Neural cell (in vitro differentiated cells): ENCODE measurements at regions not wholly inside any gene's neighbourhood (a gene's known extent, or its start where the extent isn't known, plus 50 kb on each side); places are given as distances from the start of the nearest gene placed in this dataset.

Experiments
- H2AFZ ChIP-seq: fragments of 200-600, 300-800 bp; sonication (generic), shearing (Covaris generic); 2 replicates; pipeline ENCODE4 v1.6.0; 2014; ENCODE audit warnings: low read depth, mild to moderate bottlenecking, antibody characterized with exemption, low read length, moderate library complexity
- H3F3A ChIP-seq: fragments of 200-600 bp; shearing (Covaris generic); 2 replicates; pipeline ENCODE4 v1.6.1; 2016; ENCODE audit warnings: mild to moderate bottlenecking, moderate library complexity, mixed read lengths, antibody characterized with exemption, low read length; ENCODE audit not compliant: insufficient read depth, poor library complexity, severe bottlenecking
- H3K27ac ChIP-seq: fragments of 200-600, 300-800 bp; sonication (generic), shearing (Covaris generic); 2 replicates; pipeline ENCODE4 v1.5.1; 2014; ENCODE audit warnings: mild to moderate bottlenecking, low read length, moderate library complexity
- H3K27me3 ChIP-seq: fragments of 300-800, 200-600 bp; sonication (generic), shearing (Covaris generic); 2 replicates; pipeline ENCODE4 v1.6.0; 2014; ENCODE audit warnings: mild to moderate bottlenecking, low read depth, low read length, moderate library complexity; ENCODE audit not compliant: insufficient read depth
- H3K36me3 ChIP-seq: fragments of 300-800, 200-600 bp; sonication (generic), shearing (Covaris generic); 2 replicates; pipeline ENCODE4 v1.5.1; 2014; ENCODE audit warnings: mild to moderate bottlenecking, antibody characterized with exemption, low read length, moderate library complexity; ENCODE audit not compliant: insufficient read depth
- H3K4me2 ChIP-seq: fragments of 300-800, 200-600 bp; sonication (generic), shearing (Covaris generic); 2 replicates; pipeline ENCODE4 v1.6.0; 2014; ENCODE audit warnings: mild to moderate bottlenecking, low read length
- H3K4me3 ChIP-seq: fragments of 300-800, 200-600 bp; sonication (generic), shearing (Covaris generic); 2 replicates; pipeline ENCODE4 v1.5.1; 2014; ENCODE audit warnings: mild to moderate bottlenecking, low read length, moderate library complexity
- H3K79me2 ChIP-seq: fragments of 200-600 bp; shearing (Covaris generic); replicated peaks from 2 replicates; pipeline ENCODE4 v1.6.0; 2014; ENCODE audit warnings: mild to moderate bottlenecking, low read length, moderate library complexity; ENCODE audit not compliant: insufficient read depth
- H3K9ac ChIP-seq: fragments of 300-800, 200-600 bp; sonication (generic), shearing (Covaris generic); 2 replicates; pipeline ENCODE4 v1.6.1; 2016; ENCODE audit warnings: mild to moderate bottlenecking, low read length, mixed read lengths
- H3K9me2 ChIP-seq: fragments of 200-600 bp; shearing (Covaris generic); 2 replicates; pipeline ENCODE4 v1.6.1; 2016; ENCODE audit warnings: mild to moderate bottlenecking, low read length, mixed read lengths; ENCODE audit not compliant: insufficient read depth
- H3K9me3 ChIP-seq: fragments of 200-600, 300-800 bp; sonication (generic), shearing (Covaris generic); 2 replicates; pipeline ENCODE4 v1.6.1; 2016; ENCODE audit warnings: mild to moderate bottlenecking, mixed run types, low read length, moderate library complexity, mixed read lengths
- H4K20me1 ChIP-seq: fragments of 200-600 bp; shearing (Covaris generic); 2 replicates; pipeline ENCODE4 v1.6.1; 2016; ENCODE audit warnings: mild to moderate bottlenecking, mixed run types; ENCODE audit not compliant: insufficient read depth
- CTCF ChIP-seq: fragments of 450-650 bp; IDR thresholded peaks from 2 replicates; pipeline ENCODE4 v1.5.1; 2014; ENCODE audit warnings: antibody characterized with exemption, mild to moderate bottlenecking, moderate library complexity; ENCODE audit not compliant: poor library complexity, severe bottlenecking
- EP300 ChIP-seq: fragments of 450-650 bp; conservative IDR thresholded peaks from 2 replicates; pipeline ENCODE4 v1.6.1; 2014; ENCODE audit warnings: antibody characterized with exemption, mild to moderate bottlenecking, moderate library complexity; ENCODE audit not compliant: poor library complexity, severe bottlenecking
- EZH2 ChIP-seq: fragments of 200-600, 300-800 bp; shearing (Covaris generic), sonication (generic); IDR thresholded peaks from 2 replicates; pipeline ENCODE4 v1.6.1; 2014; ENCODE audit warnings: antibody characterized with exemption, low read length, borderline replicate concordance, mild to moderate bottlenecking; ENCODE audit not compliant: insufficient read depth, poor library complexity, severe bottlenecking
- MXI1 ChIP-seq: fragments of 450-650 bp; conservative IDR thresholded peaks from 2 replicates; pipeline ENCODE4 v1.6.1; 2014; ENCODE audit warnings: antibody characterized with exemption, mild to moderate bottlenecking; ENCODE audit not compliant: poor library complexity, severe bottlenecking
- POLR2AphosphoS5 ChIP-seq: IDR thresholded peaks from 2 replicates; pipeline ENCODE4 v1.6.1; 2012
- RAD21 ChIP-seq: fragments of 450-650 bp; conservative IDR thresholded peaks from 2 replicates; pipeline ENCODE4 v1.6.1; 2014; ENCODE audit warnings: antibody characterized with exemption, mild to moderate bottlenecking, moderate library complexity
- SMC3 ChIP-seq: fragments of 450-650 bp; conservative IDR thresholded peaks from 2 replicates; pipeline ENCODE4 v1.6.1; 2014; ENCODE audit warnings: antibody characterized with exemption, mild to moderate bottlenecking, moderate library complexity; ENCODE audit not compliant: poor library complexity
- TAF1 ChIP-seq: IDR thresholded peaks from 2 replicates; pipeline ENCODE4 v1.6.1; 2012; ENCODE audit warnings: low read depth
- TF ChIP-seq, protein P1 (sequence below): IDR thresholded peaks from 2 replicates; pipeline ENCODE4 v1.6.1; 2012; ENCODE audit warnings: borderline replicate concordance

DNA sequence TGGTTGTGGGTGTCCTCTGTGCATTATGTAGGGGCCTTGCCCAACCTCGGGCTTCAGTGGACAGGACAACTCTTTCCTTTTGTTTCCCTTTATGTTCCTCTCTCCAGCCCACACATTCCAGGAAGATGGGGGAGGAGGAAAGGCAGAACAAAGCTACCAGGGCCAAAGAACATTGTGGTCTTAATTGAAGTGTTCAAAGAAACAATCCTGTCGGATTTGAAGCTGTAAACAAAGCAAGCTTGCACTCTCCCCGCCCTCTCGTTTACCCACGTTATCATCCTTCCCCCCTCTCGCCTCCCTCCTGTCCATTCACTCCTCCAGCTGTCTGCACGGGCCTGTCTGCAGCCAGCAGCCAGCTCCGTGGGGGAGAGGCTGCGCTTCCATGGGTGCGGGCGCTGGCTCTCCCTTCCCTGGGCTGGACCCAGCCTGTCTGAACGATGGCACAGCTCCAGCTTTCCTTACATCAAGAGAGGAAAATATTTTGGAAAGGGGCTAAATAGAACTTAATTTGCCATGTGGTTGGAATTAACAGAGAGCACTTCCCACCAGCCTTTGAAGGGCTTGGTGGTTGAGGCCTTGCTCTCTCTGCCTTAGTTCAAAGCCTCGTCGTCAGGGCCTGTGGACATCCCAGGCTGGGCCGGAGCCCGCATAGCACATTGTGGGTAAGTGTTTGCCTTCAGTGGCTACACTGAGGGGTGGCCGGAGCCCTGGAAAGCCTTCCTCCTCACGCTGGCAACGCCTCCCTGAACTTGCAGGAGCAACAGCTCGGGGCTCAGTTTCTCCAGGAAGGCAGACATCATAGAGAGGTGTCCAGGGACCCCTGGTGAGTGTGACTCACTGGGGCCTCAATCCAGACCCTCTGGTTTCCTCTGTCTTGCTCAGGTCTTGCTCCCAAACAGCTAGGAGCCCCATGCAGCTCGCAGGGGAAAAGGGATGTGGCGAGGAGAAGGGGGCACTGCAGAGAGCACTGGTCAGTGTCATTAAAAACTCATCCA, 60.6 kb upstream of the HS6ST1 start:
- H3K9ac ChIP-seq, result no peak overlapping the region

GRCh38 chr2:128380061-128380889, 61.6 kb upstream of the HS6ST1 start:
- Histone ChIP-seq H3K36me3 (no peaks in the 10 kb centered on the region), H4K20me1 (no peaks in the 10 kb centered on the region), H3K4me3 (no peak overlapping the region), H3K27ac (no peak overlapping the region), H3K27me3 (no peaks in the 10 kb centered on the region), H3K9ac (no peak overlapping the region), H3K79me2 (no peaks in the 10 kb centered on the region), H3K9me2 (no peaks in the 10 kb centered on the region), H2AFZ (no peak overlapping the region), H3F3A (no peaks in the 10 kb centered on the region), H3K4me2 (no peak overlapping the region), H3K9me3 (no peaks in the 10 kb centered on the region)
- TF ChIP-seq POLR2AphosphoS5, result no peak
- TF ChIP-seq SMC3, result no peak
- TF ChIP-seq RAD21, result no peak
- TF ChIP-seq CTCF, result no peak
- no peak for TF ChIP-seq MXI1
- no peak for TF ChIP-seq EZH2
- no peak for TF ChIP-seq TAF1

More for the DNA sequence above, 60.6 kb upstream of the HS6ST1 start:
- Histone ChIP-seq H3K36me3 (no peaks in the 10 kb centered on the region), H3K27me3 (no peaks in the 10 kb centered on the region), H4K20me1 (no peaks in the 10 kb centered on the region), H3K4me2 (no peak overlapping the region), H3K27ac (no peak overlapping the region), H2AFZ (no peak overlapping the region), H3K79me2 (no peaks in the 10 kb centered on the region), H3F3A (no peaks in the 10 kb centered on the region), H3K9me3 (no peaks in the 10 kb centered on the region), H3K4me3 (no peak overlapping the region), H3K9me2 (no peaks in the 10 kb centered on the region)
- TF ChIP-seq TAF1 (no peak), MXI1 (no peak), EZH2 (no peak), CTCF (no peak), SMC3 (no peak), POLR2AphosphoS5 (no peak), EP300 (no peak)
- TF ChIP-seq, protein P1, sequence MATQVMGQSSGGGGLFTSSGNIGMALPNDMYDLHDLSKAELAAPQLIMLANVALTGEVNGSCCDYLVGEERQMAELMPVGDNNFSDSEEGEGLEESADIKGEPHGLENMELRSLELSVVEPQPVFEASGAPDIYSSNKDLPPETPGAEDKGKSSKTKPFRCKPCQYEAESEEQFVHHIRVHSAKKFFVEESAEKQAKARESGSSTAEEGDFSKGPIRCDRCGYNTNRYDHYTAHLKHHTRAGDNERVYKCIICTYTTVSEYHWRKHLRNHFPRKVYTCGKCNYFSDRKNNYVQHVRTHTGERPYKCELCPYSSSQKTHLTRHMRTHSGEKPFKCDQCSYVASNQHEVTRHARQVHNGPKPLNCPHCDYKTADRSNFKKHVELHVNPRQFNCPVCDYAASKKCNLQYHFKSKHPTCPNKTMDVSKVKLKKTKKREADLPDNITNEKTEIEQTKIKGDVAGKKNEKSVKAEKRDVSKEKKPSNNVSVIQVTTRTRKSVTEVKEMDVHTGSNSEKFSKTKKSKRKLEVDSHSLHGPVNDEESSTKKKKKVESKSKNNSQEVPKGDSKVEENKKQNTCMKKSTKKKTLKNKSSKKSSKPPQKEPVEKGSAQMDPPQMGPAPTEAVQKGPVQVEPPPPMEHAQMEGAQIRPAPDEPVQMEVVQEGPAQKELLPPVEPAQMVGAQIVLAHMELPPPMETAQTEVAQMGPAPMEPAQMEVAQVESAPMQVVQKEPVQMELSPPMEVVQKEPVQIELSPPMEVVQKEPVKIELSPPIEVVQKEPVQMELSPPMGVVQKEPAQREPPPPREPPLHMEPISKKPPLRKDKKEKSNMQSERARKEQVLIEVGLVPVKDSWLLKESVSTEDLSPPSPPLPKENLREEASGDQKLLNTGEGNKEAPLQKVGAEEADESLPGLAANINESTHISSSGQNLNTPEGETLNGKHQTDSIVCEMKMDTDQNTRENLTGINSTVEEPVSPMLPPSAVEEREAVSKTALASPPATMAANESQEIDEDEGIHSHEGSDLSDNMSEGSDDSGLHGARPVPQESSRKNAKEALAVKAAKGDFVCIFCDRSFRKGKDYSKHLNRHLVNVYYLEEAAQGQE, result no peak
